ENCODE measurements at regions not wholly inside any gene's neighbourhood (a gene's known extent, or its start where the extent isn't known, plus 50 kb on each side); places are given as distances from the start of the nearest gene placed in this dataset.

- TF ChIP-seq POLR2A (IDR thresholded peaks at IDR 0.05) (no peak), EP300 (IDR thresholded peaks at IDR 0.05) (no peak)
- TF ChIP-seq, protein P1, sequence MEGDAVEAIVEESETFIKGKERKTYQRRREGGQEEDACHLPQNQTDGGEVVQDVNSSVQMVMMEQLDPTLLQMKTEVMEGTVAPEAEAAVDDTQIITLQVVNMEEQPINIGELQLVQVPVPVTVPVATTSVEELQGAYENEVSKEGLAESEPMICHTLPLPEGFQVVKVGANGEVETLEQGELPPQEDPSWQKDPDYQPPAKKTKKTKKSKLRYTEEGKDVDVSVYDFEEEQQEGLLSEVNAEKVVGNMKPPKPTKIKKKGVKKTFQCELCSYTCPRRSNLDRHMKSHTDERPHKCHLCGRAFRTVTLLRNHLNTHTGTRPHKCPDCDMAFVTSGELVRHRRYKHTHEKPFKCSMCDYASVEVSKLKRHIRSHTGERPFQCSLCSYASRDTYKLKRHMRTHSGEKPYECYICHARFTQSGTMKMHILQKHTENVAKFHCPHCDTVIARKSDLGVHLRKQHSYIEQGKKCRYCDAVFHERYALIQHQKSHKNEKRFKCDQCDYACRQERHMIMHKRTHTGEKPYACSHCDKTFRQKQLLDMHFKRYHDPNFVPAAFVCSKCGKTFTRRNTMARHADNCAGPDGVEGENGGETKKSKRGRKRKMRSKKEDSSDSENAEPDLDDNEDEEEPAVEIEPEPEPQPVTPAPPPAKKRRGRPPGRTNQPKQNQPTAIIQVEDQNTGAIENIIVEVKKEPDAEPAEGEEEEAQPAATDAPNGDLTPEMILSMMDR (IDR thresholded peaks at IDR 0.05) = no peak
Measured at GRCh38 chr11:122334546-122335339, 218.7 kb upstream of the BLID start.

Measured in ovary (tissue), 3 donors.